HG02623 (cell line): ENCODE measurements at regions not wholly inside any gene's neighbourhood (a gene's known extent, or its start where the extent isn't known, plus 50 kb on each side); places are given as distances from the start of the nearest gene placed in this dataset.

ENCODE experiments used
- ATAC-seq: cut with Tn5 transposase; IDR thresholded peaks from one replicate; pipeline ENCODE4 v1.9.1; 2021; ENCODE audit warnings: moderate library complexity; ENCODE audit not compliant: unreplicated experiment

- ATAC-seq, result no peak
Measured at GRCh38 chr2:160630801-160631590, 137.4 kb upstream of the RBMS1 start.

- no peak for ATAC-seq
Measured at GRCh38 chr2:160632084-160632975, 138.7 kb upstream of the RBMS1 start.

- no peak for ATAC-seq
Measured at GRCh38 chr2:160634436-160634835, 140.8 kb upstream of the RBMS1 start.

GRCh38 chr2:160635488-160635887, 141.9 kb upstream of the RBMS1 start:
- ATAC-seq, result no peak

- no peak for ATAC-seq
Measured at GRCh38 chr2:160639472-160639871, 145.9 kb upstream of the RBMS1 start.

- ATAC-seq, result no peak
Measured at GRCh38 chr2:160646684-160647444, 153.3 kb upstream of the RBMS1 start.

- ATAC-seq, result no peak
Measured at GRCh38 chr2:160647967-160648685, 154.5 kb upstream of the RBMS1 start.

GRCh38 chr2:160649698-160650097, 156.1 kb upstream of the RBMS1 start:
- ATAC-seq, result no peak

- no peak for ATAC-seq
Measured at GRCh38 chr2:160650196-160651118, 156.8 kb upstream of the RBMS1 start.

- no peak for ATAC-seq
Measured at GRCh38 chr2:160651416-160652200, 158.0 kb upstream of the RBMS1 start.

- ATAC-seq, result no peak
Measured at GRCh38 chr2:160652236-160652635, 158.6 kb upstream of the RBMS1 start.

- ATAC-seq, result no peak
Measured at GRCh38 chr2:160657196-160657595, 163.6 kb upstream of the RBMS1 start.

GRCh38 chr2:160658851-160659250, 165.2 kb upstream of the RBMS1 start:
- no peak for ATAC-seq

GRCh38 chr2:160660741-160661140, 167.1 kb upstream of the RBMS1 start:
- ATAC-seq, result no peak

GRCh38 chr2:160664603-160665140, 171.1 kb upstream of the RBMS1 start:
- no peak for ATAC-seq

GRCh38 chr2:160666154-160667060, 172.8 kb upstream of the RBMS1 start:
- ATAC-seq, result no peak

GRCh38 chr2:160667811-160668210, 174.2 kb upstream of the RBMS1 start:
- no peak for ATAC-seq
